Neural cell (in vitro differentiated cells): ENCODE measurements at regions not wholly inside any gene's neighbourhood (a gene's known extent, or its start where the extent isn't known, plus 50 kb on each side); places are given as distances from the start of the nearest gene placed in this dataset.

Experiments
- H2AFZ ChIP-seq: fragments of 200-600, 300-800 bp; sonication (generic), shearing (Covaris generic); 2 replicates; pipeline ENCODE4 v1.6.0; 2014; ENCODE audit warnings: low read depth, mild to moderate bottlenecking, antibody characterized with exemption, low read length, moderate library complexity
- H3F3A ChIP-seq: fragments of 200-600 bp; shearing (Covaris generic); 2 replicates; pipeline ENCODE4 v1.6.1; 2016; ENCODE audit warnings: mild to moderate bottlenecking, moderate library complexity, mixed read lengths, antibody characterized with exemption, low read length; ENCODE audit not compliant: insufficient read depth, poor library complexity, severe bottlenecking
- H3K27ac ChIP-seq: fragments of 200-600, 300-800 bp; sonication (generic), shearing (Covaris generic); 2 replicates; pipeline ENCODE4 v1.5.1; 2014; ENCODE audit warnings: mild to moderate bottlenecking, low read length, moderate library complexity
- H3K27me3 ChIP-seq: fragments of 300-800, 200-600 bp; sonication (generic), shearing (Covaris generic); 2 replicates; pipeline ENCODE4 v1.6.0; 2014; ENCODE audit warnings: mild to moderate bottlenecking, low read depth, low read length, moderate library complexity; ENCODE audit not compliant: insufficient read depth
- H3K36me3 ChIP-seq: fragments of 300-800, 200-600 bp; sonication (generic), shearing (Covaris generic); 2 replicates; pipeline ENCODE4 v1.5.1; 2014; ENCODE audit warnings: mild to moderate bottlenecking, antibody characterized with exemption, low read length, moderate library complexity; ENCODE audit not compliant: insufficient read depth
- H3K4me2 ChIP-seq: fragments of 300-800, 200-600 bp; sonication (generic), shearing (Covaris generic); 2 replicates; pipeline ENCODE4 v1.6.0; 2014; ENCODE audit warnings: mild to moderate bottlenecking, low read length
- H3K4me3 ChIP-seq: fragments of 300-800, 200-600 bp; sonication (generic), shearing (Covaris generic); 2 replicates; pipeline ENCODE4 v1.5.1; 2014; ENCODE audit warnings: mild to moderate bottlenecking, low read length, moderate library complexity
- H3K79me2 ChIP-seq: fragments of 200-600 bp; shearing (Covaris generic); replicated peaks from 2 replicates; pipeline ENCODE4 v1.6.0; 2014; ENCODE audit warnings: mild to moderate bottlenecking, low read length, moderate library complexity; ENCODE audit not compliant: insufficient read depth
- H3K9ac ChIP-seq: fragments of 300-800, 200-600 bp; sonication (generic), shearing (Covaris generic); 2 replicates; pipeline ENCODE4 v1.6.1; 2016; ENCODE audit warnings: mild to moderate bottlenecking, low read length, mixed read lengths
- H3K9me2 ChIP-seq: fragments of 200-600 bp; shearing (Covaris generic); 2 replicates; pipeline ENCODE4 v1.6.1; 2016; ENCODE audit warnings: mild to moderate bottlenecking, low read length, mixed read lengths; ENCODE audit not compliant: insufficient read depth
- H3K9me3 ChIP-seq: fragments of 200-600, 300-800 bp; sonication (generic), shearing (Covaris generic); 2 replicates; pipeline ENCODE4 v1.6.1; 2016; ENCODE audit warnings: mild to moderate bottlenecking, mixed run types, low read length, moderate library complexity, mixed read lengths
- H4K20me1 ChIP-seq: fragments of 200-600 bp; shearing (Covaris generic); 2 replicates; pipeline ENCODE4 v1.6.1; 2016; ENCODE audit warnings: mild to moderate bottlenecking, mixed run types; ENCODE audit not compliant: insufficient read depth
- CTCF ChIP-seq: fragments of 450-650 bp; IDR thresholded peaks from 2 replicates; pipeline ENCODE4 v1.5.1; 2014; ENCODE audit warnings: antibody characterized with exemption, mild to moderate bottlenecking, moderate library complexity; ENCODE audit not compliant: poor library complexity, severe bottlenecking
- EP300 ChIP-seq: fragments of 450-650 bp; conservative IDR thresholded peaks from 2 replicates; pipeline ENCODE4 v1.6.1; 2014; ENCODE audit warnings: antibody characterized with exemption, mild to moderate bottlenecking, moderate library complexity; ENCODE audit not compliant: poor library complexity, severe bottlenecking
- EZH2 ChIP-seq: fragments of 200-600, 300-800 bp; shearing (Covaris generic), sonication (generic); IDR thresholded peaks from 2 replicates; pipeline ENCODE4 v1.6.1; 2014; ENCODE audit warnings: antibody characterized with exemption, low read length, borderline replicate concordance, mild to moderate bottlenecking; ENCODE audit not compliant: insufficient read depth, poor library complexity, severe bottlenecking
- MXI1 ChIP-seq: fragments of 450-650 bp; conservative IDR thresholded peaks from 2 replicates; pipeline ENCODE4 v1.6.1; 2014; ENCODE audit warnings: antibody characterized with exemption, mild to moderate bottlenecking; ENCODE audit not compliant: poor library complexity, severe bottlenecking
- POLR2AphosphoS5 ChIP-seq: IDR thresholded peaks from 2 replicates; pipeline ENCODE4 v1.6.1; 2012
- RAD21 ChIP-seq: fragments of 450-650 bp; conservative IDR thresholded peaks from 2 replicates; pipeline ENCODE4 v1.6.1; 2014; ENCODE audit warnings: antibody characterized with exemption, mild to moderate bottlenecking, moderate library complexity
- REST ChIP-seq: IDR thresholded peaks from 2 replicates; pipeline ENCODE4 v1.6.1; 2012; ENCODE audit warnings: borderline replicate concordance
- SMC3 ChIP-seq: fragments of 450-650 bp; conservative IDR thresholded peaks from 2 replicates; pipeline ENCODE4 v1.6.1; 2014; ENCODE audit warnings: antibody characterized with exemption, mild to moderate bottlenecking, moderate library complexity; ENCODE audit not compliant: poor library complexity
- TAF1 ChIP-seq: IDR thresholded peaks from 2 replicates; pipeline ENCODE4 v1.6.1; 2012; ENCODE audit warnings: low read depth

- H3K4me2 ChIP-seq, result peak overlapping the region; percentile 25
- no peaks in the 10 kb centered on the region for H3K79me2 ChIP-seq
- H3K9me3 ChIP-seq, result no peaks in the 10 kb centered on the region
- no peak overlapping the region for H3K4me3 ChIP-seq
- TF ChIP-seq MXI1 (no peak), SMC3 (peak; percentile 16), RAD21 (peak; percentile 16), EP300 (peak; percentile 95), REST (peak; percentile 99), EZH2 (no peak), POLR2AphosphoS5 (peak; percentile 85)
- H3F3A ChIP-seq, result peaks cover 4% of the 10 kb centered on the region
- H3K36me3 ChIP-seq, result no peaks in the 10 kb centered on the region
- H3K9me2 ChIP-seq, result no peaks in the 10 kb centered on the region
- H3K9ac ChIP-seq, result no peak overlapping the region
- no peaks in the 10 kb centered on the region for H4K20me1 ChIP-seq
- no peaks in the 10 kb centered on the region for H3K27me3 ChIP-seq
- no peak overlapping the region for H2AFZ ChIP-seq
- H3K27ac ChIP-seq, result peak overlapping the region; percentile 80
Measured at GRCh38 chr4:135834471-135834870, 1632.9 kb upstream of the PABPC4L start.

- Histone ChIP-seq H4K20me1 (no peaks in the 10 kb centered on the region), H3K9me2 (no peaks in the 10 kb centered on the region), H3K9ac (no peak overlapping the region), H3K4me2 (no peak overlapping the region), H2AFZ (no peak overlapping the region), H3F3A (peaks cover 2% of the 10 kb centered on the region), H3K36me3 (no peaks in the 10 kb centered on the region), H3K27ac (peak overlapping the region; percentile 80), H3K9me3 (no peaks in the 10 kb centered on the region), H3K79me2 (no peaks in the 10 kb centered on the region), H3K27me3 (no peaks in the 10 kb centered on the region), H3K4me3 (no peak overlapping the region)
- TF ChIP-seq REST (no peak), RAD21 (no peak), SMC3 (no peak), TAF1 (no peak), EP300 (no peak), POLR2AphosphoS5 (no peak), EZH2 (no peak), MXI1 (no peak), CTCF (no peak)
Measured at GRCh38 chr4:135833529-135833928, 1631.9 kb upstream of the PABPC4L start.
